22Rv1 (cell line): ENCODE measurements at regions not wholly inside any gene's neighbourhood (a gene's known extent, or its start where the extent isn't known, plus 50 kb on each side); places are given as distances from the start of the nearest gene placed in this dataset.
"Not testable (repeated sequence)": the region's sequence is repeated elsewhere in the genome, so short reads cannot be mapped to it uniquely, and the experiment has no call there.

Experiments
- H3K27ac ChIP-seq: fragments of 450-650 bp; 2 replicates; pipeline ENCODE4 v1.5.1; 2017
- CTCF ChIP-seq: fragments of 450-650 bp; IDR thresholded peaks from 2 replicates; pipeline ENCODE4 v1.5.1; 2017; ENCODE audit warnings: mild to moderate bottlenecking
- ZFX ChIP-seq: fragments of 450-650 bp; IDR thresholded peaks from 2 replicates; pipeline ENCODE4 v1.6.1; 2017; ENCODE audit warnings: antibody characterized with exemption, borderline replicate concordance

DNA sequence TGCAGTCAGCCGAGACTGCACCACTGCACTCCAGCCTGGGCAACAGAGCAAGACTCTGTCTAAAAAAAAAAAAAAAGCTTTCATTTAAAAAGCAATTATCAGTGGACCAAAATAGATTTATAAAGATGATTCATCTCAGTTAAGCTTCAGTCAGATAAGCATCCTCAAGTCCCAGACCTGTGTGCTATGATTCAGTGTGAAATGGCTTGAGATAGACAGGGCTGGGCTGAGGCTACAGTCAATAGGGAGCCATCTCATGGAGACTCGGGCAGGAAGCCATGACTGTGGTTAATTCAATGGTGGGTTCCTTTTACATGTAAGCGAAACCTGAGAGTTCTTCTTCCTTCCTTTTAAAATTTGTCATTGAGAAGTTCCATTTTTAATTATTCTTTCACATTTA is 276.0 kb downstream of the TFAP2A start:
- no peak overlapping the region for H3K27ac ChIP-seq
- TF ChIP-seq CTCF (no peak), ZFX (no peak)

DNA sequence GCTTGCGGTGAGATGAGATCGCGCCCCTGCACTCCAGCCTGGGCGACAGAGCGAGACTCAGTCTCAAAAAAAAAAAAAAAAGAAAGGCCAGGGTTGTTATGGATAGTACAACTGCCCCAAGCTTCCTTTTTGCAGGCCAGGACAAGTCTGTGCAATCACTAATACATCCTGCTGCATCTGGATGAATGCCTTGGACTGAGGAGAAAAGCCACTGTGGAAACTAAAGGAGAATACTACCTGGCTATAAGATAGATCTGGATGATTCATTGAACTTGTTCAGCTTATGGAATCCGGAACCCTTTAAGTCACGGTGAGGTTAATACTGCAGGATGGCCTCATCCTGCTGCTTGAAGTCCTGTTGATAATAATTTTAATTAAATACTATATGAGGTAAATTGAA is 278.2 kb downstream of the TFAP2A start:
- H3K27ac ChIP-seq, result no peak overlapping the region
- TF ChIP-seq CTCF (no peak), ZFX (no peak)

GRCh38 chr6:10134185-10134584 is 280.7 kb downstream of the TFAP2A start:
- H3K27ac ChIP-seq, result not testable (repeated sequence)

GRCh38 chr6:10128721-10129120 is 286.2 kb downstream of the TFAP2A start:
- no peak overlapping the region for H3K27ac ChIP-seq
- TF ChIP-seq ZFX, result no peak
- TF ChIP-seq CTCF, result no peak

- TF ChIP-seq CTCF (no peak), ZFX (no peak)
- no peak overlapping the region for H3K27ac ChIP-seq
Measured at GRCh38 chr6:10122164-10122563, 292.7 kb downstream of the TFAP2A start.

DNA sequence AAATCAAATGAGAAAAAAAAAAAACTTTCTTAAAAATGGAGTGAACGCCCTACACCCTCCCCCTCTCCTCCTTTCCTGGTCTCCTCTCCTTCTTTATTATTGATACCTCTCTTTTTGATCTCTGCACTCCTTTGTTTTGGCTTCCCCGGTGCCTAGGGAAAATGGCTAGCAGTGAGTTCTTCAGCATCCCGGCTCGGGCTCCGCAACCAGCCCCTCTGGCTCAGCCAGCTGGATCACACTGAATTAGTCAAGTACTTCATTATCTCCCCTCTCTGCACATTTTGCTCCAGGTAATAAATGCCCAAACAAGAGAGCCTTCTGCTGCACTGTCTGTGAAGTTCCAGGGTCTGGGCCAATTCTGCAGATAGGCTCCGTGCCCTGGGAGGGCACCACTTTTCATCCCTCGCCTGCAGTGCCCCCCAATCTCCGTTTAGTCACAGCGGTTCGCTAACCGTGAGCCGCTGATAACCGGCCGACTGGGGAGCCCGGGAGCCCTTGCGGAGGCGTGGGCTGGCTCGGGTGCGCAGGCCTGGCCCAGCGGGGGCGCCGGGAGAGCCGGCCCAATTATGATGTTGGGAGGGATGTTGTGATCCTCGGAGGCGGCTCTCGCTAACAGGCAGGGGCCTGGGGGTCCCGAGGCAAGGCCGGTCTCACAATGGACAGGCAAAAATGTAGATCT is 301.9 kb downstream of the TFAP2A start:
- H3K27ac ChIP-seq, result no peak overlapping the region
- TF ChIP-seq CTCF, result no peak
- TF ChIP-seq ZFX, result no peak

DNA sequence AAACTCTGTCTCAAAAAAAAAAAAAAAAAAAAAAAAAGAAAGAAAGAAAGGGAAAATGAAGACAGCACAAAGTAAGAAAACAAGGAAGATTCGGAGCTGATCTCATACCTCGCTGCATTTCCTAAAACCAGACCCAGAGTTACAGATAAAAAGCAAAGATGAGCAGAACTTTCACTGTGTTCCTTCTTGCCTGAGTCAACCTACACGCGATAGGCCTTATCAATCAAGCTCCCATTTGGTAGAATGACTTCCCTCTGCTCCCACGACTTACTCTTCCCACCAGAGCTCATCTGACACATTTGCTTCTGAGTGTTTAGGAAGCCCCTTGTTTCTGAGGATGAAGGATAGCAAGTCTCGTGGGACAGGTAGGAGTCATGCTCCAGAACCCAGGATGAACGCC is 302.9 kb downstream of the TFAP2A start:
- no peak overlapping the region for H3K27ac ChIP-seq
- TF ChIP-seq ZFX (no peak), CTCF (no peak)
